Activated CD4-positive, alpha-beta T cell treated with anti-CD3 and anti-CD28 coated beads, Interleukin-2, amount 50 U/mL, for 16 hours (primary cell): ENCODE measurements at regions not wholly inside any gene's neighbourhood (a gene's known extent, or its start where the extent isn't known, plus 50 kb on each side); places are given as distances from the start of the nearest gene placed in this dataset.
"Not testable (repeated sequence)": the region's sequence is repeated elsewhere in the genome, so short reads cannot be mapped to it uniquely, and the experiment has no call there.

Experiments
- DNase-seq: peaks from one replicate; pipeline ENCODE4 v3.0.0-alpha.2; 2020

DNA sequence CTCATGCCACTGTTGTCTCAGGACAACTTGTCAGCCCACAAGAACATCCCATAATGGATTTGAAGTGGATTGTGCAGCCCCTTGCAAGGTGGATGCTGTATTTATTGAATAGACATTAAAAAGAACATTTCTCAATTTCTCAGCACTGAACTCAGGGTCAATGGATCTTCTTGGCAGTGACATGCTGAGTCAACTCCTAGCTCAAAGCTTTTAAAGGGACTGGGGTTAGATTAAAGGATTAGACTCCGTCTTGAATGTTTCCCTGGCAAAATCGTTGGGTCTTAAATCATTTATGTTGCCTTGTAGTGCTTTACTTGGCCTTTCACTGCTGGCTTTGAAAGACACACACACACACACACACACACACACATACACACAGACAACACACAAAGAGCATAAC lies 221.6 kb upstream of the PBX1 start:
- DNase-seq = no peak

GRCh38 chr1:164337885-164338284 lies 221.1 kb upstream of the PBX1 start:
- DNase-seq = no peak

- no peak for DNase-seq
Observed at GRCh38 chr1:164343189-164343588, 215.8 kb upstream of the PBX1 start.

GRCh38 chr1:164347980-164348379 lies 211.0 kb upstream of the PBX1 start:
- no peak for DNase-seq

- DNase-seq = no peak
Observed at GRCh38 chr1:164356511-164356910, 202.5 kb upstream of the PBX1 start.

GRCh38 chr1:164360265-164360664 lies 198.7 kb upstream of the PBX1 start:
- DNase-seq = no peak

GRCh38 chr1:164361927-164362326 lies 197.1 kb upstream of the PBX1 start:
- no peak for DNase-seq

GRCh38 chr1:164363980-164364379 lies 195.0 kb upstream of the PBX1 start:
- no peak for DNase-seq

- no peak for DNase-seq
Observed at GRCh38 chr1:164366014-164366413, 193.0 kb upstream of the PBX1 start.

DNA sequence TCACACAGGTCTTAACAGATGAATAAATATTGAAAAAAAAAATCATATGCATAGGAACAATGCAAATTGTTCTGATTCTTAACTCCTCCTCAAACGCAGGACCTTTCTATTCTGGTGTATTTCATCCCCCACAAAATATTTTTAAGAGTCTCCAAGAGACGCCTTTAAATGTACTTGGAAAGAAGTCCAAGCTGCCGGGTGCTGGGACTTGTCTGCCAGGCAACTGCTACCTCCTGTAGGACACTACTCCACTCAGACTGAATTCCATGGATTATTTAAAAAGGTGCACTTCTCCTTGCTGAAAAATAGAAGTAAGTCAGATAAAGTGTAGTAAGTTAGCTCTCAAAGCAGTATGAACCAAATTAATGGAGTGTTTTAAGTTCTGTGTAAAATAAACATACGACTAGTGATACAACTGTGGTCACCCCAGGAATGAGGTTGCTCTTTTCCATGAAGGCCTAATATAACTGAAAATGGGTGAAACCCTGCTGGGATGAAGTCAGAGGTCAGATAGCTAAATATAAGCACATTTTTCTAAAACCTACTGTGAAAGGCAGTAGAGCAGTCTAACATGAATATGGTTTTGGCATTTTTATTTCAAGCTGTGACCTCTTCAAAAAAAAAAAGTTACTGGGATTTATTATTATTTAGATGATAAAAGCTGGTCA lies 189.2 kb upstream of the PBX1 start:
- DNase-seq = no peak

DNA sequence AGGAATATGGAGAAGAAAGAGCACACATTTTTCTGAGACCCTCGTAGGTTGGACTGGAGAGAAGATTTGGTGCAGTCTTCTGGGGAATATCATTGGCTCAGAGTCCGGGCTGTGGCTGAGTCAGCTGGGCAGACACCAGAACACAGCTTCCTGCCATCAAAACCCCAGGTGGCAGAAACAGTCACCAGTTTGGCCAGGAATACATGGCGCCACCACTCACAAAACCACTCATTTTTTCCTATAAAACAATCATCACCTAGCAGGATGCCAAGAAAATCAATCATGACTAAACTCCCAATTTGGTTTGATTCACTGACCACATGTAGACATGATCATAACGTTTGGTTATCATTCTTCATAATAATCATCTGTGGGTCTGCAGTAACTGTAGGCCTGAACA lies 178.1 kb upstream of the PBX1 start:
- DNase-seq = no peak

DNA sequence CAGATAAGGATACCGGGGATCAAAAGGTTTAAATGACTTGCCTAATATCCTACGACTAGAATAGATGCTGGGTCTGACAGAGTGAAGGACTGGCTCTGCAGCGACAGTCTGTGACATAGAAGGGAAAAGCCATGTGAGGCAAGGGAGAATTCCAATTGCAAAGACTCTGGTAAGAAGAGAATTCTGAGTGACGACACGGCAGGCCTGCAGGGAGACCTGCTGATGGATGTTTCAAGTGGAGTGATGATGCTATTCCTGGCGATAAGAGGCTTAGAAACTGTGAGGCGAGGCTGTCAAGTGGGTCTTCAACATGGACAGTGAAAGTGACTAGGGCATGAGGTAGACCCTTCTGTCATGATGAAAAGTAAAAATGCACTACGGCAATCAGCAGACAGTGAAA lies 176.6 kb upstream of the PBX1 start:
- DNase-seq = no peak

- no peak for DNase-seq
Observed at GRCh38 chr1:164384262-164384661, 174.7 kb upstream of the PBX1 start.

- DNase-seq = no peak
Observed at GRCh38 chr1:164417016-164417704, 141.8 kb upstream of the PBX1 start.

DNA sequence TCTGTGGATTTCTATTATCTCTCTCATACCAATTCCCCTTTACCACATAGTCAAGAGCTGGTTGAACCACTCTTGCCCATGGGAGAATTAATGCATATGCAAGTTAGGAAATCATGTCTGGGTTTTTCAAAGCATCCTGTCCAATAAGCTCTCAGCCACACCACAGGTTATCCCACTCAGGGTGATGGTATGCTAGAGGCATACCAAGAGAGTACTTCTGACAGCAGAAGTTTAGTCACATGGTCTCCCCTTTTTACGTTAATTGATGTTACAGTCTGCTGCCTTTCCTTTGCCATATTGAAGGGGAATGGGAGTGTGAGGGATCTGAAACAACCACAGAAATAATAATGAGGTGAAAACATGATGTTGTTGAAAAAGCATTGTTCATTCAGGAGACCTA lies 135.8 kb upstream of the PBX1 start:
- DNase-seq = no peak

DNA sequence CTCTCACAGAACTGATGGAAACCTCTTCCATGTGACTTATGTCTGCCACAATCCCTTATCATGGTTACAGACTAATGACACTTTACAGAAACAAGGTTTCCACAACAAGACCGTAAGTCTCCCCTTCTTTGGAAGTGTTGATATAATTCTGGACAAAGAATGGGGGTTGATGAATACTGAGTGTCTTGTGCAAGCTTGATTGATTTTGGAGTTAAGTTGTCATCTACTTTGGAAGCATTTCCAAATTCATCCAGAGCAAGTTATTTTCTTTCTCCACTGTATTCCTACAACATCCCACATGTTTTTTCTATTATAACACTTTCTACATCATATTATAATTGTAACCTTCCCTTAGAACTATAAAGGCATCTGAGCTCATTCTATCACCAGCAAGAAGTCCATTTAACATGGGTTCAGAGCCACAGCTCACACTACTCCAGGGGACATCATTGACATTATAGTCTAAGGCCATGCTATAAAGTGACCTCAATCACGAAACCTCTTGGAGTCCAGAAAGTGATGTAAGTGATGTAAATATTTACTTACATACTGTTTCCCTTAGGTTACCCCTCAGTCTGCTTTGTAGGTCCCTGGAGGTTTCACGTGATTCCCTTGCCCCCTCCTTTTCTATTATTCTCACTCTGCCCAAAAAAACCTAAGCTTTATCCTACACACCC lies 125.7 kb upstream of the PBX1 start:
- no peak for DNase-seq

DNA sequence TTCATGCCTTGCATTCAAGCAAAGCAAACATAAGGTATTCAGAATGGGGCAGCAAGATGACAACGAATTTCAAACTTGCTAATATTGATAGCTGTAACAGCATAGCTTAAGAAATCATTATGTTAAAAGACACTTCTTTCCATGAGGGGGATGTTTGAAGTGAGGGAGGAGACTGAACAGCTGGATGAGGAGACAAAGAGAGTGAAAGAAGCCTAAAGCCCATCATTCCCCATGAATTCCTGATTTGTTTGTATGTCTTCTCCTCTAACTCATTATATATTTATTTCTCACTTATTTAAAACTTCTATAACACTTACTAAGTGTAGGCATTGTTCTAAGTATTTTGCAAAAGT lies 125.2 kb upstream of the PBX1 start:
- no peak for DNase-seq

GRCh38 chr1:164440232-164440631 lies 118.8 kb upstream of the PBX1 start:
- no peak for DNase-seq

- no peak for DNase-seq
Observed at GRCh38 chr1:164443166-164443565, 115.8 kb upstream of the PBX1 start.

- no peak for DNase-seq
Observed at GRCh38 chr1:164443836-164444235, 115.1 kb upstream of the PBX1 start.

DNA sequence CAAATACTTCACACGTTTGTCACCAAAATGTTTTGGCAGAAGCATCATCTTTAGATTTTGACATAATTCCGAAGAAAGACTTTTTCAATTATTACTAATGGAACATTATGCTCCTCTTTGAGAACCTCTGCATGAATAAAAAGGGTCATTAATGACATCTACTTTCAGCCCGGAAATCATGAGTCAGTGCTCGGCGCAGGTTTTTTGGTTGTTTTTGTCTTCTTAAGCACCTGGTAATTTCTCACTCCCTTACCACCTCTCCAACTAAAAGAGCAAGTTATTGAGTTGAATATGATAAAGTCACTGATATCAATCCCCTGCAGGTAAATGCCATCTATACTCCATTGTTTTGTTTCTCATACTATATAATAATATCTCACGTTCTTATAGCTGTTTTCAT lies 113.0 kb upstream of the PBX1 start:
- DNase-seq = no peak

GRCh38 chr1:164452549-164452948 lies 106.4 kb upstream of the PBX1 start:
- DNase-seq = no peak

- DNase-seq = no peak
Observed at GRCh38 chr1:164456272-164456671, 102.7 kb upstream of the PBX1 start.

- DNase-seq = not testable (repeated sequence)
Observed at GRCh38 chr1:164459176-164459575, 99.8 kb upstream of the PBX1 start.
